ENCODE measurements at regions not wholly inside any gene's neighbourhood (a gene's known extent, or its start where the extent isn't known, plus 50 kb on each side); places are given as distances from the start of the nearest gene placed in this dataset.

DNA sequence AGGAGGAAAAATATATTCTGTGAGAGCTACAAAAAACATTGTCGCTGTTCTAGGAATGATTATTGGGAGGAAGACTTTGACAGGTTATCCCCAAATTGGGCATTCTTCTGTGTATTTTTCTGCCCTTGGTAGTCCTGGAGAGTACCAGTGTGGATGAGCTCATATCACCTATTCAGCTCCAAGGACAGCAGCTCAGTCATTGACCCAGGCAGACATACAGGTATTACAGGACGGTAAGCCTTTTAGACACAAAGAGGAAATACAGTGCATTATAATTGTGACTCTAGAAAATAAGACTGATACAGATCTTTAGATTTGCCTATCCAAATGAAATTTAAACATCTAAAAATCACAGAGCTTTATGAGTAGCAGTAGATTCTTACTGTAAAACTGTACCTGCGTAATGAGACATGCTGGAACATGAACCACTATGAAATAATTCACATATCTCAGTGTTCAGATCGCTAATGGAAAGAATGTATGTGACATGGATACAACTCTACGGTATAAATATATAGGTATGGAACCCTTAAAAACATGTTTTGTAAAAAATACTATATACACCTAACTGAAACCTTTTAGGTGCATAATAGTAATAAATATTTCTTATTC, 56.0 kb downstream of the PLK2 start:
- no peak for DNase-seq (ENCODE audit: low read depth in 2 of 2)

- DNase-seq (ENCODE audit: low read depth in 2 of 2) = no peak
These were observed 58.2 kb downstream of the PLK2 start for GRCh38 chr5:58401701-58402100.

DNA sequence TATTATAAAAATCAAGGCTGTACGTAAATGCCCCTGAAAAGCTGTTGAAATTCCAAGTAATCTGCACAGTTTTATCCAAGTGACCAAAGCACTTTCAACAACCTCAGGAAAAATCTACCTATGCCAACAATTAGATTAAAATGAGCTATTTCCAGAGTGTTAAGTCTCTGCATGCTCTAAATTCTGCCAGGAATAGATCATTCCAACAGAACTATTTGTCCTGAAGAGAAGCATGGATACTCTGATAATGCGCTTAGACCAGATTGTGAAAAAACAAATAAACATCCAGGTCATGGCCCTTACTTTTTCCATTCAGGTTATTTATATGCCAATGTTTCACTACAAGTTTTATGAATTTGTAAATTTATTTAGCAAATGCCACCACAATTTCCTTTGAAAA, 59.1 kb downstream of the PLK2 start:
- DNase-seq (ENCODE audit: low read depth in 2 of 2) = no peak

DNA sequence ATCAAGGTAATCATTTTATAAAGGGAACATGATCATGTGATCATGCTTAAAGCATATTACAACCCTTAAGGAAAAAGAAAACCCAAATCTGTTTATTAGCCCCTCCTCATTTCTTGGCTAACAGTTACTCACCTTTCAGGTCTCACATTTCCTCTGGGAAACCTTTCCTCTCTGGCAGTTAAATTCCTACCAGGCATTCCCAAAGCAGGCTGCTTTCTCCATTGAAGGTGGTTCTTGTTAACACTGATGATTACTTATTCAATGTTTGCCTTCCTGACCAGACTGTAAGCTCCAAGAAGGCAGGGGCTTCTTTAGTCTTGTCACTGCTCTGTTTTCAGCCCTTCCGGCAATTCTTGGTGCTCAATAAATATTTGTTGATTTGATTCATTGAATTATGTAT, 59.9 kb downstream of the PLK2 start:
- DNase-seq (ENCODE audit: low read depth in 2 of 2) = no peak

GRCh38 chr5:58394339-58394738, 65.5 kb downstream of the PLK2 start:
- DNase-seq (ENCODE audit: low read depth in 2 of 2) = no peak

- DNase-seq (ENCODE audit: low read depth in 2 of 2) = no peak
These were observed 66.2 kb downstream of the PLK2 start for GRCh38 chr5:58393716-58394115.

GRCh38 chr5:58392496-58392895, 67.4 kb downstream of the PLK2 start:
- DNase-seq (ENCODE audit: low read depth in 2 of 2) = no peak

GRCh38 chr5:58383448-58383847, 76.4 kb downstream of the PLK2 start:
- no peak for DNase-seq (ENCODE audit: low read depth in 2 of 2)

GRCh38 chr5:58382131-58382534, 77.8 kb downstream of the PLK2 start:
- DNase-seq (ENCODE audit: low read depth in 2 of 2) = no peak

- DNase-seq (ENCODE audit: low read depth in 2 of 2) = no peak
These were observed 78.3 kb downstream of the PLK2 start for GRCh38 chr5:58381566-58381965.

GRCh38 chr5:58380655-58381054, 79.2 kb downstream of the PLK2 start:
- no peak for DNase-seq (ENCODE audit: low read depth in 2 of 2)

- DNase-seq (ENCODE audit: low read depth in 2 of 2) = peak in 1 of 2 donors; percentile 52
These were observed 81.1 kb downstream of the PLK2 start for GRCh38 chr5:58378613-58379390.

- DNase-seq (ENCODE audit: low read depth in 2 of 2) = no peak
These were observed 89.3 kb downstream of the PLK2 start for GRCh38 chr5:58370606-58371005.

DNA sequence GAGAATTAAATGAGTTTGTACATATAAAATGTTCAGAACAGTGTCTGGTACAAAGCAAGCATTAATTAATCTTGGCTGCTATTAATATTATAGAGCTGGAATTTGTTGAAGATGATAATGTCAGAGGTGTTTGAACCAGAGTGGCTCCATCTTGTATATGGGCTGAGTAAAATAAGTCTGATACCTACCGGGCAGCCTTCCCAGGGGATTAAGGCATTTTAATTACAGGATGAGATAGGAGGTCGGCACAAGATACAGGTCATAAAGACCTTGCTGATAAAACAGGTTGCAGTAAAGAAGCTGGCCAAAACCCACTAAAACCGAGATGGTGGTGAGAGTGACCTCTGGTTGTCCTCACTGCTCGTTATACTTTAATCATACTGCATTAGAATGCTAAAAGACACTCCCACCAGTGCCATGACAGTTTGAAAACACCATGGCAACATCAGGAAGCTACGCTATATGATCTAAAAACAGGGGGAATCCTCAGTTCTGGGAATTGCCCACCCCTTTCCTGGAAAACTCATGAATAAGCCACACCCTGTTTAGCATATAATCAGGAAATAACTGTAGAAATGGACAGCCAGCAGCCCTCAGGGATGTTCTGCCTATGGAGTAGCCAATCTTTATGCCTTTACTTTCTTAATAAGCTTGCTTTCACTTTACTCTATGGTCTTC, 90.2 kb downstream of the PLK2 start:
- DNase-seq (ENCODE audit: low read depth in 2 of 2) = no peak

DNA sequence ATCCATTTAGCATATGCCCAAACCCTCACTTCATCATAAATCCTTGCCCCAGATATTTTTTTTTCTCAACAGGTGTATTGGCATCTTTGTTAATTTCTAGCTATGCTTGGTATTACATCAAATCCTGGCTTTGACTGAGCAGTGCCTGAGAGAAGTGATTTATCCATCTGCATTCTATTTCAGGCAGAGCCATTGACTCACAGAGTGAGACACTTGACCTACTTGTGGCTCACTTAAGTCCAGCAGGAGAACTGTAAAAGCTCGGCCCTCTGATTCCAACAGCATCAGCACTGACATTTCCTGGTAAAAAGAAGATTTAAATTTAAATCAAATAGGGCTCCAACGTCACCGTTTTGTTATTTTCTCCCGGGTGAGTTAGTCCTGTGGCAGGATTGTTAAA, 93.4 kb downstream of the PLK2 start:
- DNase-seq (ENCODE audit: low read depth in 2 of 2) = peak in 1 of 2 donors; percentile 12

GRCh38 chr5:58365791-58366190, 94.1 kb downstream of the PLK2 start:
- DNase-seq (ENCODE audit: low read depth in 2 of 2) = no peak

DNA sequence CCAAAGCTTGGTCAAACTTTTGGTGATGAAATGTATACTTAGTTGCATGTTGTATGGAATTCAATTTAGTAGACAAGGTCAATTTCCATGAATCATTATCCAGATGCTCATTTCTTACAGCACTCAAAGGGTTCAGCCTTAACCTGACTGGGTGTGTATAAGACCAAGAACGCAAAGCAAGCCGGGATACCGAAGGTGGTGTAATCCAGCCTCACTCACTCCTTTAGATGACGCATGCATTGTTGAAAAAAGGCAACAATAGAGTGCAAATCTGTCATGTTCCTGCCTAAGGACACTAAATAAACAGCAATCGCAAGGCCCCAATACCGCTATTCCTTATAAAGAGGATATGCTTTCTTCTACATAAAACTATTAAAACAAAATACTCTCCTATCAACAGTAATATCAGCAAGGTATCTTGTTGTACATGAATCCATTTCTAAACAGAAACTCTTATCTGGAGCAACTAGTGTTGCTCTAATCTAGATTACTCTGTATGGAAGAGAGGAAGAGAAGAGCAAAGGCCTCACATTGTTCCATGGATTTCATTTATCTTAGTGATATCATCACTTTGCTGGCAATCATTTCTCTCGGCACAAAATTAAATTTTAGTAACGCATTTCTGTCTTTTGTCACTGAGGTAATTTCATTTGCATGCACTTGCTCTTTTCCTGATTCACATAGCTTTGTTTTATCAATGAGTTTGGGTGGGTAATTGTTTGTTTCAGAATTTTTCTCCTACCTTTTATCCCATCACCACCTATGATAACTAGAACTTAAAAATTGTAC, 96.2 kb downstream of the PLK2 start:
- DNase-seq (ENCODE audit: low read depth in 2 of 2) = no peak

DNA sequence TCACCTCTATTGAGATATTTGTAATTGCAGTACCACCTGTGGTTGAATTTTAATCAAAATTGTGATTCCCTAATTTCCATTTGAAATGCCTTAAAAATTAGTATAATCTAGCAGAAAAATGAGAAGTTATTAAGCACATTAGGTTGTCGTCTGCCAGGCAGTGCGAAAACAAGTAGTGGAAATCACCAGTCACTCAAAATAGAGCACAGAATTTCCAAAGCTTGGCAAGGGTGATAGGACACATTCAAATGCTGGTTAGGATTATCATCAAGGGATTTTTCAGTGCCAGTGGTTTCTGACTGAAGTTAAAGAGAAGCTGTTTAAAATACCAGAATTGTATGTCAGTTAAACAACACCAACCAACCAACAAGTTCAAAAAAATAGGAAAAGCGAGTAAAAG, 97.8 kb downstream of the PLK2 start:
- DNase-seq (ENCODE audit: low read depth in 2 of 2) = no peak

DNA sequence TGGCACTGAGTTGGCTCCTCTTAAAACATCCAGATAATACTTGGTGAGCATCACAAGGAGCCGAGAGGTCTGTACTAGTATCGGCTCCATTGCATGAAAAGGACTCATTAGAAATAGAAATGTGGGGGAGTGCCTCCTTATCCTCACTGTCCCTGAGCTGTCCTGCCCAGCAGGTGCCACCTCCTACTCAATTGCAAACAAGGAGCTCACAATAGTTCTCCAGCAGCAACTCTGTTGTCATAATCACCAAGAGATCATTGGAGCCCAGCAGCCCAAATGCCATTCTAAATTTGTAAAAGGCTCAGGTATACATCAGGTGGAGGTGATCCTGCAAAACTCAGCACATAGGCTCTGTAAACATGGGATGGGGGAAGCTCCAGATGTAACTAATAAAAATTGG, 99.1 kb downstream of the PLK2 start:
- no peak for DNase-seq (ENCODE audit: low read depth in 2 of 2)

GRCh38 chr5:58359981-58360380, 99.9 kb downstream of the PLK2 start:
- no peak for DNase-seq (ENCODE audit: low read depth in 2 of 2)

- DNase-seq (ENCODE audit: low read depth in 2 of 2) = no peak
These were observed 101.2 kb downstream of the PLK2 start for GRCh38 chr5:58358501-58359178.
